Hepatocyte (in vitro differentiated cells): ENCODE measurements at regions not wholly inside any gene's neighbourhood (a gene's known extent, or its start where the extent isn't known, plus 50 kb on each side); places are given as distances from the start of the nearest gene placed in this dataset.

Experiments
- CTCF ChIP-seq: fragments of 200-600 bp; sonication (generic); IDR thresholded peaks from 2 replicates; pipeline ENCODE4 v1.5.1; 2016; ENCODE audit warnings: antibody characterized with exemption, mild to moderate bottlenecking; ENCODE audit not compliant: poor library complexity
- EZH2 ChIP-seq: fragments of 200-600 bp; sonication (generic); IDR thresholded peaks from 2 replicates; pipeline ENCODE4 v1.6.1; 2016; ENCODE audit warnings: antibody characterized with exemption, mild to moderate bottlenecking, borderline replicate concordance

- TF ChIP-seq CTCF, result no peak
- no peak for TF ChIP-seq EZH2
These were observed 184.7 kb upstream of the POU1F1 start for GRCh38 chr3:87461036-87461435.
